NOMO-1 treated with DMSO at 0.1 percent for 48 hours (cell line): ENCODE measurements at regions not wholly inside any gene's neighbourhood (a gene's known extent, or its start where the extent isn't known, plus 50 kb on each side); places are given as distances from the start of the nearest gene placed in this dataset.
"Not testable (repeated sequence)": the region's sequence is repeated elsewhere in the genome, so short reads cannot be mapped to it uniquely, and the experiment has no call there.

ENCODE experiments used
- DNase-seq: peaks from one replicate; lab custom pipeline; 2025; ENCODE audit not compliant: unreplicated experiment; lab: John Stamatoyannopoulos, UW

- DNase-seq = no peak
Measured at GRCh38 chr6:81371930-81372329, 380.6 kb downstream of the TENT5A start.

GRCh38 chr6:81366972-81367371, 385.5 kb downstream of the TENT5A start:
- DNase-seq = no peak

GRCh38 chr6:81362246-81362645, 390.2 kb downstream of the TENT5A start:
- no peak for DNase-seq

DNA sequence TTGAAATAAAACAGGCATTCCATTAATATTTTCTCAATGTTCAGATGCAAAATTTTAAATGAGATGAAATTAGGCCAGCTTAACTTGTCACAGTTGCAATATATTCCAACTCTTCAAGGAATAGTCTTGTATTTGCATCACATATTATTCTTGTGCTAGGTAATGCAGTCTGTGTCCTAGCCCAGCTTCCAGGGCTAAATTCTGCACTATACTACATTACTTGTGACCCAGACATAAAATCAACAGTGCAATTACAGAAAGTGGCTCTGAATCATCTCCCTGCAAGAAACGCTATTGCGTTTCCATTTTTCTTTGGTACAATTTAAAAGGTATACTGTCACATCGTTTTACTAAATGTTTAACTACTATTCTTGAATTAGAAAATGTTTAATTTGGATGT, 399.2 kb downstream of the TENT5A start:
- DNase-seq = no peak

DNA sequence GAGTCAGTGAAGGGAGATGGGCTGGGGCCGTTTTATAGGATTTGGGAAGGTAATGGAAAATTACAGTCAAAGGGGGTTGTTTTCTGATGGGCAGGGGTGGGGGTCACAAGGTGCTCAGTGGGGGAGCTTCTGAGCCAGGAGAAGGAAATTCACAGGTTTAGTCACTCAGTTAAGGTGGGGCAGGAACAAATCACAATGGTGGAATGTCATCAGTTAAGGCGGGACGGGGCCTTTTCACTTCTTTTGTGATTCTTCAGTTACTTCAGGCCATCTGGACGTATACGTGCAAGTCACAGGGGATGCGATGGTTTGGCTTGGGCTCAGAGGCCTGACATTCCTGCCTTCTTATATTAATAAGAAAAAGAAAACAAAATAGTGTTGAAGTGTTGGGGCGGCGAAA, 408.5 kb downstream of the TENT5A start:
- not testable (repeated sequence) for DNase-seq

DNA sequence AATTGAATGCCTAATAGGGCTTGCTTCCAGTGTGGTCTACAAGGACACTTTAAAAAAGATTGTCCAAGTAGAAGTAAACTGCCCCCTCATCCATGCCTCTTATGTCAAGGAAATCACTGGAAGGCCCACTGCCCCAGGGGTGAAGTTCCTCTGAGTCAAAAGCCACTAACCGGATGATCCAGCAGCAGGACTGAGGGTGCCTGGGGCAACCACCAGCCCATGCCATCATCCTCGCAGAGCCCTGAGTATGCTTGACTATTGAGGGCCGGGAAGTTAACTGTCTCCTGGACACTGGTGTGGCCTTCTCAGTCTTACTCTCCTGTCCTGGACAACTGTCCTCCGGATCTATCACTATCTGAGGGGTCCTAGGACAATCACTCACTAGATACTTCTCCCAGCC, 411.5 kb downstream of the TENT5A start:
- no peak for DNase-seq

- no peak for DNase-seq
Measured at GRCh38 chr6:81331526-81331925, 421.0 kb downstream of the TENT5A start.

DNA sequence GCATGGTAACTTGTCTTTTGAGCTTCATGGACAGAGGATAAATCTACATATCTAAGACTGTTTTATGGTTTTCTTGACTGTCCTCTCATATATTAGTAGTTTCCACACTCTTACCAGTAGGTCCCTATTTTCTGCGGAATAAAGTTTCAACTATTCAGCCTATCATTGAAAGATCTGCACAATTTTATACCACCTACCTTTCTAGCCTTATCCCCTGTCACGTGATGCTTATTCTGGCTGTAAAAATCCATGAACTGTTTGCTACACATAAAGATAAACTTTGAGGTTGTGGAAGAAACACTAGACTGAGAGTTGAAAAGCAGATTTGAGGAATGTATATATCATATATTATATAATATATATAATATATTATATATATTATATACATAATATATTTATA, 423.8 kb downstream of the TENT5A start:
- DNase-seq = no peak

GRCh38 chr6:81326881-81327561, 425.5 kb downstream of the TENT5A start:
- DNase-seq = no peak

DNA sequence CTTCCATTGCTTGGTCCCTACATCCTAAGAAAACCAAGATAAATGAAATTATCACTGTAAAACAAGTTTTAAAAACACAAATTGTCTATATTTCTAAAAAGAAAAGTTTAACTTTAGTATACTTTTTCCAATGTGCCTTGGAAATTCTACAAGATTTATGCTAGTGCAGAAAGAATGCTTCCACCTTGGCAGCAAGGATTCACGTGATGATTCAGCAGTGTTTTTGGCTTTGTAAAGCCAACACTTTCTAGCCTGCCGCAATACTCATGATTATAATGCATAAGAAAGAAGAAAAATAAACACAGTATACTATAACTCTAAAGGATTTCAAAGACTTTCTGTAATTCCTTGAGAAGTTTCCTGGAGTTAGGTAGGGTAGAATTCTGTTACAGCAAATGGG, 442.7 kb downstream of the TENT5A start:
- DNase-seq = no peak

DNA sequence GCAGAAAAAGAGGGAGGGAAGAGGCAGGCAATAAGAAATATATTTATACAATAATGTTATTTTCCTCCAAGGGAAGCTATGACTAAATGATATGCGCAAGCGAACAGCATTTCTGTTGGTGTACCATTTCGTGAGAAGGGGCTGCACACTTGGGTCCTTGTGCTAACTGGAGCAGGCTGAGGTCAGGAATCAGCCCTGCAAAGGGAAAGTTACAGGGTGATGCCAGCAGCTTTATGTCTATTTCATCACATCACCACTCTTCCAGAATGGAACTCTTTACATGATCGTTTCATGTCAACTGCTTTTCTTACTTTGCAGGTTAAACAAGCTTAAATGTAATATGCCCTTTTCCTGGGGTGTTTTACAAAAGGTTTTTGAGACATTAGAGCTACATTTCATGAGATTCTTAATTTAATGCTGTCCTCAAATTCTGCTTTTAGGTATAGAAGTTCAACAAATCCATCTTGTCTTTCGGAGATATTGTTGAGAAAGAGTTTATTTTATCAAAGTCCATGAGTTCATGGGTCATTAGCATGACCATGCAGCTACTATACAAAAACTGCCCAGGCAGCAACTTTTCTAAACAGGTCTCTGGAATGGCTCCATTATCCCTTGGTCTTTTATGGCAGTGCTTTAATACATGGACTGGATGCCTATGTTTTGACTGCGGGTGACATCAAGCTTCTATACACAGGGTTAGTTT, 443.8 kb downstream of the TENT5A start:
- no peak for DNase-seq

- DNase-seq = no peak
Measured at GRCh38 chr6:81307651-81308214, 444.7 kb downstream of the TENT5A start.

GRCh38 chr6:81304466-81304865, 448.0 kb downstream of the TENT5A start:
- no peak for DNase-seq

DNA sequence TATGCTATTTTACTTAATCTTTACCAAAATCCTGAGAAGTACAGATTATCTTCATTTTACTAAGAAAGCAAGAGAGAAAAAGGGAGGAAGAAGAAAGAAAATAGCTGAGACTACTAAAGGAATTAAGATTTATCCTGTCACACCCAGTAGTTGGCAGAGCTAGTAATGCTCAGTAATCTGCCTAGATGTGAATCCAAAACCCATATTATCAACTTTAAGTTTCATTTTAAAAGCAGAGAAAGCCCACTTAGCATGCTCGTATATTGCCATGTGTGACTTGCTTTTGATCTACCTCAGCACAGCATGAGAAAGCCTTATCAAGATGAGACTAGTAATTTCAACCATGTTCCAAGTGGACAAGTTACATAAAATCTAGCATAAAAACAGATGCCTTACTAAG, 451.5 kb downstream of the TENT5A start:
- DNase-seq = no peak

DNA sequence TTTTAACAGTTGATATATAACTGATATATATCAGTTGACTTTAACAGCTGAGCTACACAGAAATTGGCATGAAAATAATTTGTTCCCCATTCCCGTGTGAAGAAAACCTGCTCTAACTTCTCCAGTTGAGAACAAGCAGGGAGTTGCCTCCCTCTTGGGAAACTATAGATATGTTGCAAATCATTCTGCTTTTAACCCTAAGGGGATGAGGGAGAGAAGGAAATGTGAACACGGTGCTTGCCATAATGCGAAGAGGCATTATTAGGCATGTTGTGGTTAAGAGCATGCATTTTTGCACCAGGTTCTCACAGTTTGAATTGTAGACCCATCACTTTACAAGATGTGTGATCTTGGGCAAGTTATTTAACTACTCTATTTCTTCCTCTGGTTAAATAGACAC, 453.7 kb downstream of the TENT5A start:
- no peak for DNase-seq

GRCh38 chr6:81295310-81295709, 457.2 kb downstream of the TENT5A start:
- DNase-seq = no peak

DNA sequence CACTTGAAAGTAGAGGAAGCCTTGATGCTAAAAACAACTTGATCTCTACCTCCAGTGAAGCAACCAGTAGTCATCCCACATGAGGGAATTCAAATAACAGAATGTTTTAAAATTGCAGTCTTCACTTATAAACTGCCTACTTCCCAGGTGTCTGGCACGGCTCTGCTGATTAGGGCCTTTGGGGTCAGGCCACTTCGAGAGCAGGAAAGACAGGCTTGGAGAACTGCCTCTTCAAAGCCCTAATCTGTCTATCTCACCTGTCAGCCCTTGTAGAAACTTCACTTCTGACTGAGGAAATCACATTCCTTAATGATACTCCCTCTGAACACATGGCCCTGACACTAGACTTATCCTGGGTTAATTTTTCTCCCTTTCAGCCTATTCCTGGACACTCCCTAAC, 458.6 kb downstream of the TENT5A start:
- DNase-seq = no peak

DNA sequence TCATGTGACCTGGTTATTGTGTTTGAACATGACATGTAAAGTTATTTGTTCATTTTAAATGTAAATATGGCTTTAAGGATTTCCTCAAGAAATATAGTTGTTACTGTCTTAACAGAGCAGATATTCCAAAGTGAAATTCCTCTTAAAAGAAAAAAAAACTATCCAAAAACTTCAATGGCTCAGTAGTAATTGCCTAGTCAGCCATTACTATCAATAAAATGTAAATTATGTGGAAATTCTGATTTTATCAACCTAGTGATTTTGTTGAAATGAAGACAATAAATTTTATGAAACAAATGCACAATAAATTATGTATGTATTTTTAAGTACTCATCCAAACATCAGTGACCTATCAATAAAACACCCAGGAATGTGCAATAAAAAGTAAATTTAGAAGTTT, 463.3 kb downstream of the TENT5A start:
- DNase-seq = no peak

- no peak for DNase-seq
Measured at GRCh38 chr6:81265106-81265505, 487.4 kb downstream of the TENT5A start.

- DNase-seq = no peak
Measured at GRCh38 chr6:81263531-81264168, 488.8 kb downstream of the TENT5A start.

- no peak for DNase-seq
Measured at GRCh38 chr6:81262656-81263055, 489.8 kb downstream of the TENT5A start.

DNA sequence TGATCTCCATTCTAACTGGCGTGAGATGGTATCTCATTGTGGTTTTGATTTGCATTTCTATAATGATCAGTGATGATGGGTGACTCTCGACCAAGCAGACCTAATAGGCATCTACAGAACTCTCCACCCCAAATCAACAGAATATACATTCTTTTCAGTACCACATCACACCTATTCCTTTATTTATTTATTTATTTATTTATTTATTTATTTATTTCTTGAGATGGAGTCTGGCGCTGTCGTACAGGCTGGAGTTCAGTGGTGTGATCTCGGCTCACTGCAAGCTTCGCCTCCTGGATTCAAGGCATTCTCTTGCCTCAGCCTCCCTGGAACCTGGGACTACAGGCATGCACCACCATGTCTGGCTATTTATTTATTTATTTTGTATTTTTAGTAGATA, 496.3 kb downstream of the TENT5A start:
- DNase-seq = not testable (repeated sequence)
